ENCODE measurements at regions not wholly inside any gene's neighbourhood (a gene's known extent, or its start where the extent isn't known, plus 50 kb on each side); places are given as distances from the start of the nearest gene placed in this dataset.

DNA sequence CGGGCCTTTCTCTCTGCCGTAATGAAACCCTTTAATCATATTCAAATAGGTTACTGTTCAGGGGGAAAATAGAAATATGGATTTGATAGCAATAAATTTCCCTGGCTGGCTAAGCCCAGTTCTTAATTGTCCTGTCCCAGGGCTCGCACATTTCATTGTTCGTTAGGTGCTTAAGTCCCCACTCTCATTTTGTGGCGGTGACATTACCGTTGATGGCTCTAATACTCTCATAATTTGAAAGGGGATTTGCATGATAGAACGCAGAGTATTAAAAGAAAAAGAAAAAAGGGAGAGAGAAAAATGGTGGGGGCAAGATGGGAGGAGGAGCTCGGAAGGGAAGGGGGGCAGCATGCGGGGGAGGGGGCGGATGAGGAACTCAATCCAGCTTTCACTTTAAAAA is 79.1 kb upstream of the FOXP4 start:
- TF ChIP-seq POLR2A (IDR thresholded peaks at IDR 0.05; ENCODE audit: low read depth, low read length), result no peak
- no peak for TF ChIP-seq EZH2 (IDR thresholded peaks at IDR 0.05; ENCODE audit: borderline replicate concordance, low read depth, low read length, severe bottlenecking)
- TF ChIP-seq FOS (IDR thresholded peaks at IDR 0.05; ENCODE audit: borderline replicate concordance, insufficient read depth, low read length), result no peak
- TF ChIP-seq, protein P1, sequence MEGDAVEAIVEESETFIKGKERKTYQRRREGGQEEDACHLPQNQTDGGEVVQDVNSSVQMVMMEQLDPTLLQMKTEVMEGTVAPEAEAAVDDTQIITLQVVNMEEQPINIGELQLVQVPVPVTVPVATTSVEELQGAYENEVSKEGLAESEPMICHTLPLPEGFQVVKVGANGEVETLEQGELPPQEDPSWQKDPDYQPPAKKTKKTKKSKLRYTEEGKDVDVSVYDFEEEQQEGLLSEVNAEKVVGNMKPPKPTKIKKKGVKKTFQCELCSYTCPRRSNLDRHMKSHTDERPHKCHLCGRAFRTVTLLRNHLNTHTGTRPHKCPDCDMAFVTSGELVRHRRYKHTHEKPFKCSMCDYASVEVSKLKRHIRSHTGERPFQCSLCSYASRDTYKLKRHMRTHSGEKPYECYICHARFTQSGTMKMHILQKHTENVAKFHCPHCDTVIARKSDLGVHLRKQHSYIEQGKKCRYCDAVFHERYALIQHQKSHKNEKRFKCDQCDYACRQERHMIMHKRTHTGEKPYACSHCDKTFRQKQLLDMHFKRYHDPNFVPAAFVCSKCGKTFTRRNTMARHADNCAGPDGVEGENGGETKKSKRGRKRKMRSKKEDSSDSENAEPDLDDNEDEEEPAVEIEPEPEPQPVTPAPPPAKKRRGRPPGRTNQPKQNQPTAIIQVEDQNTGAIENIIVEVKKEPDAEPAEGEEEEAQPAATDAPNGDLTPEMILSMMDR (IDR thresholded peaks at IDR 0.05; ENCODE audit: extremely low read depth in 1 of 2, insufficient read depth in 1 of 2, low read depth in 1 of 2, low read length in 2 of 2), result no peak
- no peak for TF ChIP-seq MYC (IDR thresholded peaks at IDR 0.05; ENCODE audit: low read depth, low read length)
